IMR-90 (cell line): ENCODE measurements at regions not wholly inside any gene's neighbourhood (a gene's known extent, or its start where the extent isn't known, plus 50 kb on each side); places are given as distances from the start of the nearest gene placed in this dataset.

Experiments
- ATAC-seq: fragments of 200-7000 bp; cut with Tn5 transposase; 2 replicates; pipeline ENCODE4 v1.9.1; 2020; ENCODE audit warnings: low read depth, mild to moderate bottlenecking, moderate library complexity
- BruUV-seq: library from RNA; stranded (reverse); fragments of 400-500 nt; replicated peaks from 2 replicates; lab custom pipeline; 2021; lab: Mats Ljungman, UMichigan
- CTCF ChIA-PET: fragments of 300-600 bp; formaldehyde crosslinking; extraction: SDS; loops from one replicate; lab custom pipeline; 2021; ENCODE audit warnings: antibody characterized with exemption; lab: Yijun Ruan, JAX
- POLR2A ChIA-PET: fragments of 300-600 bp; sonication (Branson Sonifier 250); formaldehyde crosslinking; loops from one replicate; lab custom pipeline; 2022; ENCODE audit warnings: antibody characterized with exemption; ENCODE audit not compliant: unreplicated experiment; lab: Charles Lee
- DNase-seq: peaks from one replicate; pipeline ENCODE4 v3.0.0; 2013
- H2AFZ ChIP-seq: replicated peaks from 2 replicates; pipeline ENCODE3; 2013; ENCODE audit warnings: low read length, mild to moderate bottlenecking; ENCODE audit not compliant: poor library complexity
- H2AK5ac ChIP-seq: 2 replicates; pipeline ENCODE4 v1.6.1; 2013; ENCODE audit warnings: low read depth, low read length, inconsistent platforms
- H2AK9ac ChIP-seq: replicated peaks from 2 replicates; pipeline ENCODE3; 2013; ENCODE audit warnings: mild to moderate bottlenecking, low read depth, low read length, moderate library complexity; ENCODE audit not compliant: poor library complexity
- H2BK120ac ChIP-seq: 2 replicates; pipeline ENCODE4 v1.6.1; 2013; ENCODE audit warnings: low read depth, low read length, inconsistent platforms
- H2BK15ac ChIP-seq: 3 replicates; pipeline ENCODE4 v1.6.1; 2013; ENCODE audit warnings: low read depth, low read length, inconsistent platforms
- H2BK20ac ChIP-seq: 2 replicates; pipeline ENCODE4 v1.6.1; 2013; ENCODE audit warnings: low read depth, mild to moderate bottlenecking, inconsistent platforms, low read length, moderate library complexity
- H2BK5ac ChIP-seq: 2 replicates; pipeline ENCODE4 v1.6.1; 2013; ENCODE audit warnings: mild to moderate bottlenecking, low read depth, low read length, inconsistent platforms; ENCODE audit not compliant: poor library complexity, severe bottlenecking
- H3K14ac ChIP-seq: replicated peaks from 2 replicates; pipeline ENCODE4 v1.6.1; 2013; ENCODE audit warnings: low read depth, low read length, inconsistent platforms
- H3K18ac ChIP-seq: 2 replicates; pipeline ENCODE4 v1.6.1; 2013; ENCODE audit warnings: low read depth, low read length, control low read depth
- H3K23ac ChIP-seq: 2 replicates; pipeline ENCODE4 v1.6.1; 2013; ENCODE audit warnings: low read depth, low read length, inconsistent platforms
- H3K27ac ChIP-seq: 2 replicates; pipeline ENCODE4 v1.5.1; 2013; ENCODE audit warnings: mild to moderate bottlenecking, control low read depth, low read length; ENCODE audit not compliant: insufficient read depth
- H3K27me3 ChIP-seq: 2 replicates; pipeline ENCODE4 v1.6.1; 2013; ENCODE audit warnings: low read length; ENCODE audit not compliant: control insufficient read depth, insufficient read depth
- H3K36me3 ChIP-seq: 2 replicates; pipeline ENCODE4 v1.6.1; 2013; ENCODE audit warnings: low read length, mixed read lengths; ENCODE audit not compliant: control insufficient read depth, insufficient read depth
- H3K4ac ChIP-seq: 2 replicates; pipeline ENCODE4 v1.6.1; 2013; ENCODE audit warnings: low read depth, low read length, inconsistent platforms
- H3K4me1 ChIP-seq: 2 replicates; pipeline ENCODE4 v1.6.1; 2013; ENCODE audit warnings: low read length, mixed read lengths; ENCODE audit not compliant: control insufficient read depth, insufficient read depth
- H3K4me2 ChIP-seq: 2 replicates; pipeline ENCODE4 v1.6.1; 2013; ENCODE audit warnings: low read depth, mild to moderate bottlenecking, control low read depth, low read length, moderate library complexity
- H3K4me3 ChIP-seq: 2 replicates; pipeline ENCODE4 v1.5.1; 2013; ENCODE audit warnings: low read depth, mild to moderate bottlenecking, control low read depth, low read length, moderate library complexity; ENCODE audit not compliant: insufficient read depth
- H3K56ac ChIP-seq: 2 replicates; pipeline ENCODE4 v1.6.1; 2013; ENCODE audit warnings: low read length, inconsistent platforms; ENCODE audit not compliant: insufficient read depth; ENCODE audit errors: extremely low read depth
- H3K79me1 ChIP-seq, 2 experiments: 2 replicates each; pipeline ENCODE4 v1.6.1; 2013; ENCODE audit warnings: low read length in 2 of 2, inconsistent platforms in 1 of 2, low read depth in 1 of 2
- H3K9ac ChIP-seq: 2 replicates; pipeline ENCODE4 v1.6.1; 2013; ENCODE audit warnings: low read depth, low read length, control low read depth
- H3K9me1 ChIP-seq: 2 replicates; pipeline ENCODE4 v1.6.1; 2013; ENCODE audit warnings: low read length, inconsistent platforms; ENCODE audit not compliant: insufficient read depth
- H3K9me3 ChIP-seq: 2 replicates; pipeline ENCODE4 v1.6.1; 2013; ENCODE audit warnings: low read length; ENCODE audit not compliant: control insufficient read depth, insufficient read depth
- H4K20me1 ChIP-seq: 2 replicates; pipeline ENCODE4 v1.6.1; 2013; ENCODE audit warnings: low read length, inconsistent platforms; ENCODE audit not compliant: insufficient read depth
- H4K5ac ChIP-seq: 2 replicates; pipeline ENCODE4 v1.6.1; 2013; ENCODE audit warnings: mild to moderate bottlenecking, low read depth, low read length, control low read depth
- H4K8ac ChIP-seq, 2 experiments: 2 replicates each; pipeline ENCODE4 v1.6.1; 2013; ENCODE audit warnings: low read depth in 2 of 2, low read length in 2 of 2, control low read depth in 1 of 2, inconsistent platforms in 1 of 2
- H4K91ac ChIP-seq: 2 replicates; pipeline ENCODE4 v1.6.1; 2013; ENCODE audit warnings: low read depth, low read length, inconsistent platforms; ENCODE audit not compliant: insufficient read depth
- MAFK ChIP-seq: IDR thresholded peaks from 2 replicates; pipeline ENCODE4 v1.6.1; 2012; ENCODE audit warnings: low read depth, low read length, improper control_type of control experiment
- RCOR1 ChIP-seq: IDR thresholded peaks from 2 replicates; pipeline ENCODE4 v1.6.1; 2012; ENCODE audit warnings: mild to moderate bottlenecking, low read length, improper control_type of control experiment; ENCODE audit not compliant: insufficient replicate concordance
- RFX5 ChIP-seq: IDR thresholded peaks from 2 replicates; pipeline ENCODE4 v1.8.0; 2012; ENCODE audit warnings: low read depth, mild to moderate bottlenecking, low read length, moderate library complexity
- SMC3 ChIP-seq: fragments of 150-350 bp; IDR thresholded peaks from 2 replicates; pipeline ENCODE4 v1.6.1; 2016; ENCODE audit warnings: low read depth, mild to moderate bottlenecking, antibody characterized with exemption, low read length, moderate library complexity
- WGBS, 2 experiments: methylation state at CpG; one replicate each; pipeline versions ENCODE4 v1.1.5 to v1.1.7; 2013; ENCODE audit warnings: missing lambda C conversion rate in 2 of 2; ENCODE audit not compliant: insufficient read length in 1 of 2; ENCODE audit errors: extremely low coverage in 2 of 2; 5-methylcytosine and 5-hydroxymethylcytosine counted together
- dilution Hi-C: fragments of 300-500 bp; cut with HindIII; formaldehyde crosslinking; loops from one replicate; pipeline ENCODE4 v1.14.3; 2018; ENCODE audit warnings: low sequenced_read_pairs; ENCODE audit not compliant: unreplicated experiment
- in situ Hi-C: fragments of 300-500 bp; cut with MboI; formaldehyde crosslinking; loops from 3 replicates; pipeline ENCODE4 v1.14.3; 2019; ENCODE audit warnings: low sequenced_read_pairs, inconsistent platforms, mixed read lengths
- intact Hi-C: fragments of 100-400 bp; cut with micrococcal nuclease; formaldehyde crosslinking; loops from 2 replicates; pipeline ENCODE4 v1.10.0; 2022
- TF ChIP-seq, protein P1 (sequence below): fragments of 150-350 bp; IDR thresholded peaks from 2 replicates; pipeline ENCODE4 v1.6.1; 2016; ENCODE audit warnings: low read depth, mild to moderate bottlenecking, low read length, moderate library complexity, borderline replicate concordance
- TF ChIP-seq, protein P2 (sequence below): conservative IDR thresholded peaks from 2 replicates; pipeline ENCODE4 v1.5.1; 2012; ENCODE audit warnings: mild to moderate bottlenecking, low read depth, low read length, improper control_type of control experiment

DNA sequence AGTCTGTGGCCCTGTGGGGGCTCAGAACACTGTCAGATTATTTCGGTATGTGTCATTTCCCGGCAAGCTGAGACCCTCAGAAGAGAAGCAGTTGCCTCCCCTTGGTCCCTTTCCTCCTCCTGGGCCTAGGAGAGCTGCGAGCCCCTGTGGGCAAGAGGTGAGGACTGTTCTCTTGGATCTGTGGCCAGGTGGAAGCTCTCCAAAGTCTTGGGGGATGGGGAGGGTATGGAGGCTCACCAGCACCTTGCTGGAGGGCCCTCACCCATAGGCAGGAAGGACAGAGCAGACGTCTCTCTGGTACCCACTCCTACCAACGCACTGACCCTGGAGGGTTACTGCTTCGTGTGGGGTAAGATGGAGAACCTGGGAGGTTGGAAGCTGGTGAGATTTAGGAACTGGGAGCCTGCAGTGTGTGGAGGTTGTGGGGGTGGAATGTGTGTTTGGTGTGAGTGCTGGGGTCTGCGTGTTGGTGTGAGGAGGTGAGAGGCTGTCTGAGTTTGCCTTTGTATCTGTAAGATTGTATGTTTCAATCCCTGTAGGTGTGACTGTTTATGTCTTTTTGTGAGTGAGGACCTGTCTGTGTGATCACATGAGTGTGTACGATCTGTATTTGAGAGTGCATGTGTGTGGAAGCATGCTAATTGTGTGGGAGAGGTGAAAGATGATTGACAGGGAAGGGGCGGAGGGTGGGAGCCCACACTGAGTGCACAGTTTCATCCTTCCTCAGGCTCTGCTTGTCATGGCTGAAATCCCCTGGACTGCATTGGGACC lies 52.4 kb upstream of the PSD2 start (continued):
- no peak for TF ChIP-seq MAFK

DNA sequence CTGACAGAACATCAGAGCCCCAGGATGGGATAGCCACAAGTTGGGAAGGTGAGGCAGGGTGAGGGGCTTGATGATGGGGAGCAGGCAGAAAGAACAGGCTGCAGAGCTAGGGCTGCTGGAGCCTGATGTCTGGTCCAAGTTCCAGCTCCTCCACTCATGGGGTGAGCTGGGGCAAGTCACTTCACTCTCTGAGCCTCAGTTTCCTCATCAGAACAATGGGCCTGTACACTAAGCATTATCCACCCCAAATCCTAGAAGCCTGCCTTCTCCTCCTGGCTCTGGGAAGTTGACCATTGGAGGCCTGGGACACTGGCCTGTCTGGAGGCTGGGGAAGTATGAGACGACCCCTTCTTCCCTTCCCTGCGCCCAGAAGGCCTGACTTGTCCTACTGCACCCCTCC lies 51.8 kb upstream of the PSD2 start:
- H4K5ac ChIP-seq, result no peak overlapping the region
- no CpG with 5 or more reads among the region's 2 CpGs for WGBS, 2 experiments
- H3K27me3 ChIP-seq, result peaks cover 5% of the 10 kb centered on the region; the same call in 1 of the 2 replicates
- no peaks in the 10 kb centered on the region for H3K79me1 ChIP-seq
- H3K9me1 ChIP-seq, result peaks cover 14% of the 10 kb centered on the region
- peaks cover 39% of the 10 kb centered on the region for H3K4me1 ChIP-seq
- no peak overlapping the region for H3K14ac ChIP-seq
- in situ Hi-C loops (no loop called here), intact Hi-C loops (no loop called here), dilution Hi-C loops (no loop called here)
- H3K4me3 ChIP-seq, result no peak overlapping the region
- no peaks in the 10 kb centered on the region for H3K36me3 ChIP-seq
- H3K9me3 ChIP-seq, result no peaks in the 10 kb centered on the region
- ATAC-seq, result no peak
- CTCF ChIA-PET, result interaction anchor here (1.3 kb wide), 1 partner anchor 33 kb away, joined by 3 read pairs; no protein-coding TSS in a partner anchor
- H3K27ac ChIP-seq, result no peak overlapping the region
- no peak overlapping the region for H3K23ac ChIP-seq
- no peak overlapping the region for H4K8ac ChIP-seq
- POLR2A ChIA-PET, result interaction anchor here (0.6 kb wide), 1 partner anchor 89 kb away, joined by 3 read pairs; no protein-coding TSS in a partner anchor
- H2BK120ac ChIP-seq, result no peak overlapping the region
- TF ChIP-seq, protein P1, sequence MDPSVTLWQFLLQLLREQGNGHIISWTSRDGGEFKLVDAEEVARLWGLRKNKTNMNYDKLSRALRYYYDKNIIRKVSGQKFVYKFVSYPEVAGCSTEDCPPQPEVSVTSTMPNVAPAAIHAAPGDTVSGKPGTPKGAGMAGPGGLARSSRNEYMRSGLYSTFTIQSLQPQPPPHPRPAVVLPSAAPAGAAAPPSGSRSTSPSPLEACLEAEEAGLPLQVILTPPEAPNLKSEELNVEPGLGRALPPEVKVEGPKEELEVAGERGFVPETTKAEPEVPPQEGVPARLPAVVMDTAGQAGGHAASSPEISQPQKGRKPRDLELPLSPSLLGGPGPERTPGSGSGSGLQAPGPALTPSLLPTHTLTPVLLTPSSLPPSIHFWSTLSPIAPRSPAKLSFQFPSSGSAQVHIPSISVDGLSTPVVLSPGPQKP, result no peak
- TF ChIP-seq, protein P2, sequence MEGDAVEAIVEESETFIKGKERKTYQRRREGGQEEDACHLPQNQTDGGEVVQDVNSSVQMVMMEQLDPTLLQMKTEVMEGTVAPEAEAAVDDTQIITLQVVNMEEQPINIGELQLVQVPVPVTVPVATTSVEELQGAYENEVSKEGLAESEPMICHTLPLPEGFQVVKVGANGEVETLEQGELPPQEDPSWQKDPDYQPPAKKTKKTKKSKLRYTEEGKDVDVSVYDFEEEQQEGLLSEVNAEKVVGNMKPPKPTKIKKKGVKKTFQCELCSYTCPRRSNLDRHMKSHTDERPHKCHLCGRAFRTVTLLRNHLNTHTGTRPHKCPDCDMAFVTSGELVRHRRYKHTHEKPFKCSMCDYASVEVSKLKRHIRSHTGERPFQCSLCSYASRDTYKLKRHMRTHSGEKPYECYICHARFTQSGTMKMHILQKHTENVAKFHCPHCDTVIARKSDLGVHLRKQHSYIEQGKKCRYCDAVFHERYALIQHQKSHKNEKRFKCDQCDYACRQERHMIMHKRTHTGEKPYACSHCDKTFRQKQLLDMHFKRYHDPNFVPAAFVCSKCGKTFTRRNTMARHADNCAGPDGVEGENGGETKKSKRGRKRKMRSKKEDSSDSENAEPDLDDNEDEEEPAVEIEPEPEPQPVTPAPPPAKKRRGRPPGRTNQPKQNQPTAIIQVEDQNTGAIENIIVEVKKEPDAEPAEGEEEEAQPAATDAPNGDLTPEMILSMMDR, result no peak
- TF ChIP-seq SMC3 (no peak), RCOR1 (no peak), RFX5 (no peak), MAFK (no peak)
- H4K20me1 ChIP-seq, result 0 out of 2 replicates have a peak, but pooled peaks cover 3% of the 10 kb centered on the region
- H3K9ac ChIP-seq, result no peak overlapping the region
- H3K18ac ChIP-seq, result no peak overlapping the region
- peak overlapping the region; percentile 57 for H2AK9ac ChIP-seq
- no peak overlapping the region for H2BK20ac ChIP-seq
- H4K91ac ChIP-seq, result no peak overlapping the region; the same call in 1 of the 2 replicates
- DNase-seq, result no peak
- H2BK15ac ChIP-seq, result no peak overlapping the region
- no TSS peak for BruUV-seq
- no peak overlapping the region for H3K4ac ChIP-seq
- H2BK5ac ChIP-seq, result no peak overlapping the region
- H3K4me2 ChIP-seq, result no peak overlapping the region
- no peak overlapping the region for H2AK5ac ChIP-seq
- no peak overlapping the region for H2AFZ ChIP-seq
- no peak overlapping the region for H3K56ac ChIP-seq
